ENCODE measurements at regions not wholly inside any gene's neighbourhood (a gene's known extent, or its start where the extent isn't known, plus 50 kb on each side); places are given as distances from the start of the nearest gene placed in this dataset.
"Not testable (repeated sequence)": the region's sequence is repeated elsewhere in the genome, so short reads cannot be mapped to it uniquely, and the experiment has no call there.

DNA sequence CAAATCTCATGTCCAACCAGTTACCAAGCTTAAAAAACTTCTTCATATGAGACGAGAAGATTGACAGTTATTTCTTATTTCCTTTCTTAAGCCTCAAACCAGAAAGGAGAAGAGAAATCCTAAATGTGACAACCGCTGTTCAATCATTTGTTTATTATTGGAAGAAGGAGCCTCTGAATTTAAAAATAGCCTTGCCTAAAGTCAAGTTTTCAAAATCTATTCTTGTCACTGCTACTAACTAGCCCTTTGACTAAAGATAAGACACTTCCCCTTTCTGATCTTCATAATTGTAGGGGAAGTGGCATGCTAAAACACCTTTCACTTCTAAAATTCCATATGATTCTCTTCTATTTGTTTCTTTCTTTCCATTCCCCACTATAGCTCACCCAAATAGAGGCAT lies 106.2 kb upstream of the EMB start:
- no peaks in the 10 kb centered on the region for H3K4me1 ChIP-seq
- whole genome bisulfite sequencing, 2 donors (ENCODE audit: low coverage in 1 of 2) = 80 to 83% methylated on average over 2 of the region's 2 CpGs
- in situ Hi-C loops (cut with MboI; ENCODE audit: low pct_ligation_motif_present in 1 of 4, low pct_unique_long_range_greater_than_20kb in 1 of 4, low sequenced_read_pairs in 3 of 4) (no loop called here), intact Hi-C loops (cut with DNase I; ENCODE audit: low total_unique reads) (no loop called here)
- DNase-seq = no peak
- no peaks in the 10 kb centered on the region for H3K36me3 ChIP-seq
- H3K4me3 ChIP-seq = no peak overlapping the region
- H3K27ac ChIP-seq = no peak overlapping the region
- no peaks in the 10 kb centered on the region for H3K9me3 ChIP-seq
- TF ChIP-seq, protein P1, sequence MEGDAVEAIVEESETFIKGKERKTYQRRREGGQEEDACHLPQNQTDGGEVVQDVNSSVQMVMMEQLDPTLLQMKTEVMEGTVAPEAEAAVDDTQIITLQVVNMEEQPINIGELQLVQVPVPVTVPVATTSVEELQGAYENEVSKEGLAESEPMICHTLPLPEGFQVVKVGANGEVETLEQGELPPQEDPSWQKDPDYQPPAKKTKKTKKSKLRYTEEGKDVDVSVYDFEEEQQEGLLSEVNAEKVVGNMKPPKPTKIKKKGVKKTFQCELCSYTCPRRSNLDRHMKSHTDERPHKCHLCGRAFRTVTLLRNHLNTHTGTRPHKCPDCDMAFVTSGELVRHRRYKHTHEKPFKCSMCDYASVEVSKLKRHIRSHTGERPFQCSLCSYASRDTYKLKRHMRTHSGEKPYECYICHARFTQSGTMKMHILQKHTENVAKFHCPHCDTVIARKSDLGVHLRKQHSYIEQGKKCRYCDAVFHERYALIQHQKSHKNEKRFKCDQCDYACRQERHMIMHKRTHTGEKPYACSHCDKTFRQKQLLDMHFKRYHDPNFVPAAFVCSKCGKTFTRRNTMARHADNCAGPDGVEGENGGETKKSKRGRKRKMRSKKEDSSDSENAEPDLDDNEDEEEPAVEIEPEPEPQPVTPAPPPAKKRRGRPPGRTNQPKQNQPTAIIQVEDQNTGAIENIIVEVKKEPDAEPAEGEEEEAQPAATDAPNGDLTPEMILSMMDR (IDR thresholded peaks at IDR 0.05) = no peak
- no peak for TF ChIP-seq POLR2AphosphoS5 (IDR thresholded peaks at IDR 0.05)
- no peaks in the 10 kb centered on the region for H3K27me3 ChIP-seq

DNA sequence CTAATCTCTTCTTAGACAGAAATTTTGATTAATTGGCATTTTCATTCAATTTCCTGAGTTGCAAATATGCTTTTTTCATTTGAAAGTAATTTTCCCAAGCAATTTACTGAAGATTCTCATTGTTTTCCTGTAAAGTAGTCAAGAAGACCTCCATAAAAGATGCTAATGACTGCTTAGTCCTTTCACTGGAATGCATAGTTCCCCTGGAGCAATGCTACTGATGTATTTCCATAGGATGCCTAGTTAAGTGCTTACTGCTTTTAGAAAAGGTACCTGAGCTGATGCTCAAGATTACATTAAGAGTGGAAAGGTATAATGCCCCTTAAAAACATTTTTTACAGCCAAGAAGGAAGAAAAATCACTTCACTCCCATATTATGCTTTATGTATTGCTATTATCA lies 109.2 kb upstream of the EMB start:
- Histone ChIP-seq H3K27ac (no peak overlapping the region), H3K4me1 (no peaks in the 10 kb centered on the region), H3K36me3 (no peaks in the 10 kb centered on the region), H3K27me3 (no peaks in the 10 kb centered on the region), H3K9me3 (no peaks in the 10 kb centered on the region), H3K4me3 (no peak overlapping the region)
- in situ Hi-C loops (cut with MboI; ENCODE audit: low pct_ligation_motif_present in 1 of 4, low pct_unique_long_range_greater_than_20kb in 1 of 4, low sequenced_read_pairs in 3 of 4) = no loop called here
- no peak for TF ChIP-seq POLR2AphosphoS5 (IDR thresholded peaks at IDR 0.05)
- TF ChIP-seq POLR2A (IDR thresholded peaks at IDR 0.05) = no peak
- TF ChIP-seq EP300 (IDR thresholded peaks at IDR 0.05; ENCODE audit: low read depth) = no peak
- TF ChIP-seq, protein P1 (IDR thresholded peaks at IDR 0.05) = no peak
- DNase-seq = no peak
- intact Hi-C loops (cut with DNase I; ENCODE audit: low total_unique reads) = no loop called here

DNA sequence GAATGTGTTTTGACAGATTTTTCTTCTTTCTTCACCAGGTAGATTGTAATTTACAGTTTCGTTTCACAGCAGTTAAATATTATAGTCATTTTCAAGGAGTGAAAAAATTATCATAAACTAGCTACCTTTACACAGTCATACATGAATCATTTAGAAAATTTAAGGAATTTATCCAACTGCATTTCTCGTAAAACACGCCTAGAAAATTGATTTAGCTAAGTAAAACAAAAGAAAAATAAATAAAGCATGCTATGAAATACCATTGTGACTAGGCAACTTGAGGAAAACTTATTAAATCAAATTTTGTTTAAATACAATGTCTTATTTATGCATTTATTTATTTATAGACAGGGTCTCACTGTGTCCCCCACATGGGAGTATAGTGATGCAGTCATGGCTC lies 109.9 kb upstream of the EMB start:
- Histone ChIP-seq H3K36me3 (no peaks in the 10 kb centered on the region), H3K4me1 (no peaks in the 10 kb centered on the region), H3K27me3 (no peaks in the 10 kb centered on the region), H3K4me3 (no peak overlapping the region), H3K9me3 (no peaks in the 10 kb centered on the region), H3K27ac (no peak overlapping the region)
- intact Hi-C loops (cut with DNase I; ENCODE audit: low total_unique reads) = no loop called here
- no peak for TF ChIP-seq EP300 (IDR thresholded peaks at IDR 0.05; ENCODE audit: low read depth)
- TF ChIP-seq POLR2AphosphoS5 (IDR thresholded peaks at IDR 0.05) = no peak
- TF ChIP-seq, protein P1 (IDR thresholded peaks at IDR 0.05) = no peak
- TF ChIP-seq POLR2A (IDR thresholded peaks at IDR 0.05) = no peak
- in situ Hi-C loops (cut with MboI; ENCODE audit: low pct_ligation_motif_present in 1 of 4, low pct_unique_long_range_greater_than_20kb in 1 of 4, low sequenced_read_pairs in 3 of 4) = no loop called here
- no peak for DNase-seq
- WGBS, 2 donors (ENCODE audit: low coverage in 1 of 2) = 78 to 85% methylated on average over 3 of the region's 3 CpGs

DNA sequence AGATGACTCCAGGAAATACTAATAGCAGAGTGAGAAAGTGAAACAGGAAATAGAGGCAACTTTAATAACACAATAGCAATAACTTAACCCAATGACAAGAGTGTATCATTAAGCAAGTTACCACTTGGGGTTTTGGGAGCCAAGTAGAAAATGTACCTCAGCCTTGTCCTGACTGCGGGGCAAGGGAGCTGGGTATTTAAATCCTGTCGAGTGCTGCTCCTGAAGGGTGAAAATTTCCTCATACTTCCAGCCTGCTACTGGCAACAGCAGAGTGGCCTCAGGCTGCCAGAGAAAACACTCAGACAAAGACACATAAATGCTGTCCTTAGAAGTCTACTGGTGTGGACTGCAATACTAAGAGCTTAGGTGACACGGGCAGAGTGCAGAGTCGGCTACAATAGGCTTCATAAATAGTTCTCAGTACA lies 112.5 kb upstream of the EMB start:
- H3K27ac ChIP-seq = no peak overlapping the region
- no peak for DNase-seq
- no peak overlapping the region for H3K4me3 ChIP-seq

DNA sequence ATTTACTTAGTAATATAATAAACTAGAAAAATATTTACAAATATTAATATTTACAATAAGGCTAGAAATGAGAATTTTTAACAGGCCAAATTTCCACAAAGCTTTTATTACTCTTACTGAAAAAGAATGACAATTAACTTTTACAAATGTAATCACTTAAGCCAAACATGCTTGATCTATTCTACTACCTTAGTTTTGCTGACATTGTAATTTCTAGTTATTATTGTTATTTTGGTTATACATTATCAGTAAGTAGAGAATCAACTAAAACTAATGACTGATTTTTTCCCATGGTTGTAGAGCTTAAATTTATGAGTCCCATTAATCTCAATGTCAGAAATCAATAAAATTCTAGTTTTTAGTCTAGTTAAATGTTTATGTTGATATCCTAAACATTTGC lies 107.8 kb upstream of the PARP8 start:
- DNase-seq; H3K4me3 ChIP-seq; H3K4me1 ChIP-seq; H3K36me3 ChIP-seq; H3K27ac ChIP-seq; intact Hi-C loops (cut with DNase I; ENCODE audit: low total_unique reads); in situ Hi-C loops (cut with MboI; ENCODE audit: low pct_ligation_motif_present in 1 of 4, low pct_unique_long_range_greater_than_20kb in 1 of 4, low sequenced_read_pairs in 3 of 4); H3K27me3 ChIP-seq; H3K9me3 ChIP-seq: not testable (repeated sequence)

More for the DNA sequence above, 112.5 kb upstream of the EMB start:
- WGBS, 2 donors (ENCODE audit: low coverage in 1 of 2) = 71 to 73% methylated on average over 2 to 4 of the region's 4 CpGs
- no peaks in the 10 kb centered on the region for H3K27me3 ChIP-seq
- TF ChIP-seq, protein P1 (IDR thresholded peaks at IDR 0.05) = no peak
- TF ChIP-seq POLR2AphosphoS5 (IDR thresholded peaks at IDR 0.05) = no peak
- TF ChIP-seq EP300 (IDR thresholded peaks at IDR 0.05; ENCODE audit: low read depth) = no peak
- TF ChIP-seq POLR2A (IDR thresholded peaks at IDR 0.05) = no peak
- H3K4me1 ChIP-seq = no peaks in the 10 kb centered on the region
- H3K36me3 ChIP-seq = no peaks in the 10 kb centered on the region
- in situ Hi-C loops (cut with MboI; ENCODE audit: low pct_ligation_motif_present in 1 of 4, low pct_unique_long_range_greater_than_20kb in 1 of 4, low sequenced_read_pairs in 3 of 4) (no loop called here), intact Hi-C loops (cut with DNase I; ENCODE audit: low total_unique reads) (no loop called here)
- H3K9me3 ChIP-seq = no peaks in the 10 kb centered on the region
